ENCODE measurements at regions not wholly inside any gene's neighbourhood (a gene's known extent, or its start where the extent isn't known, plus 50 kb on each side); places are given as distances from the start of the nearest gene placed in this dataset.

DNA sequence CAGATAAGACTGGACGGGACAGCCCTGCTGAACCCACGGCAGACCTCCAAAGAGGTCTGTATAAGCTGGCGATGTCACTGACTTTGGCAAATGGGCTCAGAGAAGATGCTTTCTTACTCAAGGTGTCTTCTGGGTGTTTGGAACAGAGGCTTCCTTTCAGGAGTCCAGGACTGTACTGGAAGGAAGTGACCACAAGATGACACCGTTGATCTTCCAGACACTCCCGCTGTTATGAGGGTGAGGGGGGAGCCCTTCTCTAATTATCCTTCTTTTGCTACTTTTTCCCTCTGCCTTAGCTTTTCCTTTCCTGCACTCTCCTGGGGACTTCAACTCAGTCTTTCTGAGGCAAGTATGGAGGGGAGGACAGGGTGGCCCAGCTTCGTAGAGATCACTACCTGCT is 65.2 kb upstream of the ZNF599 start:
- TF ChIP-seq CTCF (IDR thresholded peaks at IDR 0.05) (no peak), POLR2AphosphoS5 (IDR thresholded peaks at IDR 0.05) (no peak), EP300 (IDR thresholded peaks at IDR 0.05) (no peak)
